GM18868 (cell line): ENCODE measurements at regions not wholly inside any gene's neighbourhood (a gene's known extent, or its start where the extent isn't known, plus 50 kb on each side); places are given as distances from the start of the nearest gene placed in this dataset.

Experiments used
- ATAC-seq: cut with Tn5 transposase; IDR thresholded peaks from one replicate; pipeline ENCODE4 v1.9.1; 2021; ENCODE audit warnings: mild to moderate bottlenecking, moderate library complexity; ENCODE audit not compliant: unreplicated experiment

GRCh38 chr2:128549094-128549493 is 230.4 kb upstream of the HS6ST1 start:
- ATAC-seq: no peak

- ATAC-seq: no peak
Measured at GRCh38 chr2:128549646-128550260, 231.1 kb upstream of the HS6ST1 start.

GRCh38 chr2:128550389-128550788 is 231.7 kb upstream of the HS6ST1 start:
- no peak for ATAC-seq

- ATAC-seq: no peak
Measured at GRCh38 chr2:128550801-128551416, 232.2 kb upstream of the HS6ST1 start.

GRCh38 chr2:128551435-128551834 is 232.8 kb upstream of the HS6ST1 start:
- ATAC-seq: no peak

GRCh38 chr2:128552141-128552805 is 233.6 kb upstream of the HS6ST1 start:
- ATAC-seq: no peak

GRCh38 chr2:128552806-128553551 is 234.3 kb upstream of the HS6ST1 start:
- ATAC-seq: no peak

- ATAC-seq: no peak
Measured at GRCh38 chr2:128554151-128554769, 235.6 kb upstream of the HS6ST1 start.

- ATAC-seq: no peak
Measured at GRCh38 chr2:128555433-128555832, 236.8 kb upstream of the HS6ST1 start.

- no peak for ATAC-seq
Measured at GRCh38 chr2:128556089-128556488, 237.4 kb upstream of the HS6ST1 start.

- no peak for ATAC-seq
Measured at GRCh38 chr2:128556633-128557032, 238.0 kb upstream of the HS6ST1 start.

GRCh38 chr2:128557069-128557468 is 238.4 kb upstream of the HS6ST1 start:
- ATAC-seq: no peak

- no peak for ATAC-seq
Measured at GRCh38 chr2:128557831-128558241, 239.2 kb upstream of the HS6ST1 start.

- no peak for ATAC-seq
Measured at GRCh38 chr2:128558441-128558840, 239.8 kb upstream of the HS6ST1 start.

- no peak for ATAC-seq
Measured at GRCh38 chr2:128558895-128559532, 240.3 kb upstream of the HS6ST1 start.

GRCh38 chr2:128559533-128560515 is 241.2 kb upstream of the HS6ST1 start:
- ATAC-seq: no peak

- ATAC-seq: no peak
Measured at GRCh38 chr2:128560718-128561117, 242.1 kb upstream of the HS6ST1 start.

- no peak for ATAC-seq
Measured at GRCh38 chr2:128562471-128563347, 244.0 kb upstream of the HS6ST1 start.

- no peak for ATAC-seq
Measured at GRCh38 chr2:128563348-128563687, 244.7 kb upstream of the HS6ST1 start.
